HCEC 1CT (cell line): ENCODE measurements at regions not wholly inside any gene's neighbourhood (a gene's known extent, or its start where the extent isn't known, plus 50 kb on each side); places are given as distances from the start of the nearest gene placed in this dataset.
"Not testable (repeated sequence)": the region's sequence is repeated elsewhere in the genome, so short reads cannot be mapped to it uniquely, and the experiment has no call there.

Experiments
- DNase-seq: peaks from one replicate; pipeline ENCODE4 v3.0.0-alpha.2; 2017

DNA sequence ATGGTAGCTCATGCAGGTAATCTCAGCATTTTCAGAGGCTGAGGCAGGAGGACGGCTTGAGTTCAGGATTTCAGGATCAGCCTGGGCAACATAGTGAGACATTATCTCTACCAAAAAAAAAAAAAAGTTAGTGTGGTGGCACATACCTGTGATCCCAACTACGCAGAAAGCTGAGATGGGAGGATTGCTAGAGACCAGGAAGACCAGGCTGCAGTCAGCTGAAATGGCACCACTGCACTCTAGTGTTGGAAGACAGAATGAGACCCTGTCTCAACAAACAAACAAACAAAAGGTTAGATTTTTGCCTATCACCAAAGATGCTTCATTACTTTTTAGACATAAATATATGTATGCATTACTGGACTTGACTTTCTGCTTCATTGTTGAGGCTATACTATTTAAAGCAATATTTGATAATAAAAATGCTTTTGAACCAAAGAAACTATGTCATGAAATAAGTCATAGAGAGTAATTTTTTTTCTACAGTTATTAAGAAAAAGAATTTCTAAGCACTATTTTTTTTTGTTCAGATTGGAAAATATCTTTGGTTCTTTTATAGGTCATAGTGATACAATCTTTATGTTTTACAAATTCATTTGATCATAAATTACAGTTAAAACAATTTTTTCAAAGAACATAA lies 1180.1 kb upstream of the ATXN8OS start:
- DNase-seq, result no peak

- no peak for DNase-seq
Measured at GRCh38 chr13:68923995-68924394, 1183.6 kb upstream of the ATXN8OS start.

- DNase-seq, result no peak
Measured at GRCh38 chr13:68908879-68909278, 1198.7 kb upstream of the ATXN8OS start.

DNA sequence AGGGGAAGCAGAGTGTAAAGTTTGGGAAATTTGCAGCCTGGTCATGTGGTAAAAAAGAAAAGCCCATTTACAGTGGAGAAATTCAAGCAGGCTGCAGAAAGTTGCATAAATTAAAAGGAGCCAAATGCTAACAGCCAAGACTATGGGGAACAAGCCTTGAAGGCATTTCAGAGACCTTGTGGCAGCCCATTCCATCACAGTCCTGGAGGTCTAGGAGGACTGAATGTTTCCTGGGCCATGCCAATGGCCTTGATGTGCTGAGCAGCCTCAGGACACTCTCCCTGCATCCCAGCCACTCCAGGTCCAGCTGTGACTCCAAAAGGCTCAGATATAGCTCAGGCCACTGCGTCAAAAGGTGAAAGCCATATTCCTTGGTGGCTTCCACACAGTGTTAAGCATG lies 1202.4 kb upstream of the ATXN8OS start:
- DNase-seq, result no peak

DNA sequence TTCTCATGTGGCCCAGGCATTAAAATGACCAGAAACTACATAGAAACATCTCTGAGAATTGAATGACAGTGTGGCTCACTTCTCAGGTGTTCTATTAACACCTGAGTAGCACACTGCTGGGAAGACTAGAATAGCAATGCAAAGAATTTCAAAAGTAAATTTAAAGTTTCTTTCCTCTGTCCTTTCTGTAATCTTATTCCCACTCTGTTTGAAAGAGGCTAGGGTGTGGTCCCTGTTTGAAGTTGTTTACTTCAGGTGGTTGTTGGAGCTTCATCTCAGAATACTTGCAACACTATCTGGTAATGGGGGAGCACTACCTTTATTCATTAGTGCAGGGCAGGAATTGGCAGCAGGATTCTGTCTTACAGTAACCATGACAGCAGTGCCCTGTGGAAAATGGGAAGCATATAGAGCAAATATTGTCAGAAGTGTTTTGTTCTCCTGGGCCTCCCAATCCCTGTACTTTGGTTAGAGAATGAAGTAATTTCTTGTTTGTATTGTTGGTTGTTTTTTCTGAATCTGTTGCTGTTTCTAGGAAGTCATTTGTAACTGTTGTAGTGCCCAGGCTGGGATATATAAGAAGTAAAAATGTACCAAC lies 1210.2 kb upstream of the ATXN8OS start:
- DNase-seq, result no peak

GRCh38 chr13:68895696-68896095 lies 1211.9 kb upstream of the ATXN8OS start:
- DNase-seq, result no peak

DNA sequence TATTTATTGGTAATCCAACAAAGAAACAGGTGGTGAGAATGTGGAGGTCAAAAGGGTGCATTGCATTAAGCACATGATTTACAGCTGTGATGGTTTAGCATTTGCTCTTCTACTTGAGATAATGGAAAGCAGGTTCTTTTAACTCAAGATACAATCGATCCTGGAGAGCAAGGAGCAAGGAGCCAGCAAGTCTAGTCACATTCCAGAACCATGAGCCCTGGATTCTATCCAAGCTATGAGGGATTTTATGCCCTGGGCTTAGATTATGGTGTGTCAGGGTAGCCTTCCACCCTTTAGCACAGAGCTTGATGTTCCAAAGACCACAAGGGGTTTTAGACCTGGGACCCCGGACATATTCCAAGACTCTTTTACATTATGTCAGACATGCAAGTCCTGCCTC lies 1213.9 kb upstream of the ATXN8OS start:
- not testable (repeated sequence) for DNase-seq

DNA sequence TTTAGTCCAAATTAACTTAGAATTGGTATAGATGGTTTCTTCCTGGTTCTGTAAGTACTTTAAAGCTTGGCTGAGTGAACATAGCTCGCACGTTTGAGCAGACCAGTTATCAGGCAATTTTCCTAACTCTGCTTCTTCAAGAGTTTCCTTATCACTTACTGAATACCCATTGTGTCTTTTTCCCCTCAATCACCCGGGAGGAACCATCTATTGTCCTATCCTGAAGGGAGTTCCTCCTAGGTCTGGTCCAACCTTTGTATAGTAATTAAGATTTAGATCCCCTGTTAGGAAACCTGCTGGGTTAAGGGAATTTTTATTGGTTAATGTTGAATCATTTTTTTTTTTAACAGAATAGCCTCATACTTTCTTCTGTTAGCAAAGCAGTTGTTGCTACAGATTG lies 1215.0 kb upstream of the ATXN8OS start:
- DNase-seq, result not testable (repeated sequence)

- DNase-seq, result not testable (repeated sequence)
Measured at GRCh38 chr13:68890101-68890500, 1217.5 kb upstream of the ATXN8OS start.

- no peak for DNase-seq
Measured at GRCh38 chr13:68888832-68889231, 1218.8 kb upstream of the ATXN8OS start.

GRCh38 chr13:68872338-68872737 lies 1235.3 kb upstream of the ATXN8OS start:
- DNase-seq, result no peak

GRCh38 chr13:68851026-68851425 lies 1256.6 kb upstream of the ATXN8OS start:
- DNase-seq, result no peak

DNA sequence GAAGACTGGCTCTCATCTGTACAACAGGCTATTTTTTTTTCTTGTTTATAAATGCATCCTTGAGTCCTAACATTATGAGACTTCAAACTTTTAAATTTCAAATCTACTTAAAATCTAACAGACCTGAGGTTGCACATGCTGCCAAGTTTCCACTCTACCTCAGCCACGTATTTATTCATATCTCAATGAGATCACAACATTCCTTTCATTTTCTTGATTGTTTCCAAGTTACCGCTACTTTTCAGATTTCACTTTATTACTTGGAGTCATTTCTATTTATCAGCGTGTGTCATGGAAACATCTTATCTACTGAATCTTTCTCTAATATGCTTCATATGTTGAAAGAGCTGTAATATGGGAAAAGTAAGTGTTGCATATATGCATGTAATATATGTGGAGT lies 1257.5 kb upstream of the ATXN8OS start:
- no peak for DNase-seq

DNA sequence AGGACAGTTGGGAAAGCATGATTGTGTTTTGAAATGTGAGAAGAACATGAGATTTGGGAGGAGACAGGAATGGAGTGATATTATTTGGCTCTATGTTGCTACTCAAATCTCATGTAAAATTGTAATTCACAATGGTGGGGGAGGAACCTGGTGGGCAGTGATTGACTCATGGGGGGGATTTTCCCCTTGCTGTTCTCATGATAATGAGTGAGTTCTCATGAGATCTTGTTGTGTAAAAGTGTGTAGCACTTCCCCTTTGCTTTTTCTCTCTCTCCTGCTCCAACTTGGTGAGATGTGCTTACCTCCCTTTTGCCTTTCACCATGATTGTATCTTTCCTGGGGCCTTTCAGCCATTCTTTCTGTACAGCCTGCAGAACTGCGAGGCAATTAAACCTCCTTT lies 1261.0 kb upstream of the ATXN8OS start:
- no peak for DNase-seq

GRCh38 chr13:68834375-68834774 lies 1273.3 kb upstream of the ATXN8OS start:
- no peak for DNase-seq

- no peak for DNase-seq
Measured at GRCh38 chr13:68816715-68817114, 1290.9 kb upstream of the ATXN8OS start.

- DNase-seq, result no peak
Measured at GRCh38 chr13:68813180-68813796, 1294.3 kb upstream of the ATXN8OS start.

DNA sequence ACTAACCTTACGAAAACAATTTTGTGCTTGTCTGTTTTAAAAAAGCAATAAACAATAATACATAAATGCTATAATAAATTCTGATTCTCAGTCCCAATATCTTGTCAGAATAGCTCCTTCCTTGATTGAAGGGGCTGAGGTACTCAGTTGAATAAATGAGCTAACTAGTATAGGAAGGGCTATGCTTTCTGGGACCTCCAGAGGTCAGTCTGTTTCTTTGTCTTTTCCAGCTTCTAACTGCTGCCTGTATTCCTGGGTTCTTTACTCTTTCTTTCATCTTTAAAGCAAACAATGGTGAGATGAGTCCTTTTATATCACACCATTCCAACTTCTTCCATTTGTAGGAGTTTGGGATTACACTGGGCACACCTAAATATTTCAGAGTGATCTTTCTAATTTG lies 1297.0 kb upstream of the ATXN8OS start:
- no peak for DNase-seq

DNA sequence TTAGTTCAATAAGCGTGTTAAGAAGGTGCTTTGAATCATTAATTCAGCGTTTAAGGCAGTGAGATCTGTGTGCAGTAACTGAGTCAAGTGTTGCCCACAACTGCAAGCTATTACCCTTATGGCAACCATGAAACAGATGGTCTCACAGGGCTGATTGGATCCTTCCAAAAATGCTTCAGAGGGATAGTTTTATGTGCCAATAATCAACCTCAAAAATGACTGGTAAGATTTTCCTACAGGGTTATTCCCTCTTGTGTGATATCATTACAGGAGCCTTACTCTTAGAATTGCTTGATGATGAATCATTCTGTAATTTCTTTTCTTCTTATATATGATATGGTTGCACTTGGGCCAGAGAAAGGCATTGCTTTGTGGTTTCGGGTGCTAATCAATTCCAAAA lies 1299.2 kb upstream of the ATXN8OS start:
- DNase-seq, result no peak

- no peak for DNase-seq
Measured at GRCh38 chr13:68806125-68806524, 1301.5 kb upstream of the ATXN8OS start.

DNA sequence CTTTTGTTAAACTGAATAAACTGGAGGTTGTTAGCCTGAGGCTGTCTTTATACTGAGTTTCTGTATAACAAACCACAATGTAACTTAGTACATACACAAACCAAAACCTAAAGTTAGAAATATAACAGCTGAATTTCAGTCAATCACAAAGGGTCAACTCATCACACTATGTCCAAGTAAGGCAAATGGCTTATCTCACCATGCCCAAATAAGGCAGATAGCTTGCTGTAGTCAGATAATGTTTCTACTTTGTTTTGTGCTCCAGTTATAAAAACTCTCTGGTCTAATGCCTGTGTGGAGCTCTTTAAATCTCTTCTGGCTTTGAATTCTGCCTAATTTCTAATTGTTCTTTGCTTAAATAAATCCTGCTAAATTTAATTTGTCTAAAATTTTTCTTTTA lies 1323.4 kb upstream of the ATXN8OS start:
- no peak for DNase-seq

GRCh38 chr13:68759617-68760016 lies 1348.0 kb upstream of the ATXN8OS start:
- DNase-seq, result no peak

GRCh38 chr13:68749796-68750195 lies 1357.8 kb upstream of the ATXN8OS start:
- DNase-seq, result no peak

DNA sequence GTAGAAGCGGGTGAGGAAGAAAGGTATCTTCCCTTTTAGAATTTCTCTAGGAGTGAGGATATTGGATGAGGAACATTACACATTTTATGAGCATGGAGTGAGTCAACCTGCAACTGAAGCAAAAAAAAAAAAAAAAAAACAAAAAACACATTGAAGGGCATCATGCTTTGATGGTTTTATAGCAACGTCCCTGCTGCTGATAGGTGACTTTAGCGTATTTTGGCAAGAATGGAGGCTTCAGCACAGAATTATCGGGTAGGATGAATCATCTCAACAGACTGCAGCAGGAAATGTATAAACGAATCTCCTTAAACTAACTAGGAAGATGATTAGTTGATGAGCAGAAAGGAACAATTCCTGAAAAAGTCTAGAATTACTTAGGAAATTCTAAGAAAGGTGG lies 1359.6 kb upstream of the ATXN8OS start:
- DNase-seq, result no peak

GRCh38 chr13:68745502-68745901 lies 1362.1 kb upstream of the ATXN8OS start:
- no peak for DNase-seq
